Thoracic aorta (tissue), 2 donors: ENCODE measurements at regions not wholly inside any gene's neighbourhood (a gene's known extent, or its start where the extent isn't known, plus 50 kb on each side); places are given as distances from the start of the nearest gene placed in this dataset.

Experiments used
- ATAC-seq: fragments of 150-250 bp; one replicate; pipeline ENCODE4 v1.8.0; 2017; ENCODE audit warnings: low read depth; ENCODE audit not compliant: insufficient number of reproducible peaks, low FRiP score
- DNase-seq: peaks from one replicate; pipeline ENCODE4 v3.0.0-alpha.2; 2020; ENCODE audit warnings: low spot score
- H3K27ac ChIP-seq, 2 donors: fragments of 200-600 bp; sonication (generic); 1 replicate in 1 of 2; 2 replicates in 1 of 2; pipeline ENCODE4 v1.5.1; 2016; ENCODE audit warnings: mild to moderate bottlenecking in 2 of 2, moderate library complexity in 2 of 2
- H3K27me3 ChIP-seq: fragments of 200-600 bp; sonication (generic); replicated peaks from 2 replicates; pipeline ENCODE4 v1.6.0; 2016; ENCODE audit warnings: mild to moderate bottlenecking; ENCODE audit not compliant: insufficient read depth
- H3K36me3 ChIP-seq: fragments of 200-600 bp; sonication (generic); one replicate; pipeline ENCODE4 v1.5.1; 2016
- H3K4me1 ChIP-seq, 2 donors: fragments of 200-600 bp; sonication (generic); 1 replicate in 1 of 2; 2 replicates in 1 of 2; pipeline versions ENCODE4 v1.5.1 to v1.6.0; 2016; ENCODE audit warnings: low read depth in 2 of 2, mild to moderate bottlenecking in 1 of 2; ENCODE audit not compliant: control insufficient read depth in 1 of 2
- H3K4me3 ChIP-seq: fragments of 200-600 bp; sonication (generic); 2 replicates; pipeline ENCODE4 v1.5.1; 2016; ENCODE audit warnings: mild to moderate bottlenecking
- H3K9me3 ChIP-seq: fragments of 200-600 bp; sonication (generic); 2 replicates; pipeline ENCODE4 v1.5.1; 2016
- CTCF ChIP-seq: fragments of 200-600 bp; sonication (generic); IDR thresholded peaks from one replicate; pipeline ENCODE4 v1.5.1; 2019; ENCODE audit warnings: antibody characterized with exemption

GRCh38 chr1:221911714-221912113 lies 169.8 kb upstream of the DUSP10 start:
- no peak overlapping the region for H3K27ac ChIP-seq
- H3K9me3 ChIP-seq, result no peaks in the 10 kb centered on the region
- no peak overlapping the region for H3K4me3 ChIP-seq
- no peaks in the 10 kb centered on the region for H3K36me3 ChIP-seq
- no peaks in the 10 kb centered on the region for H3K4me1 ChIP-seq
- ATAC-seq, result no peak
- TF ChIP-seq CTCF, result no peak
- DNase-seq, result no peak
- no peaks in the 10 kb centered on the region for H3K27me3 ChIP-seq

GRCh38 chr1:221910222-221910621 lies 168.3 kb upstream of the DUSP10 start:
- Histone ChIP-seq H3K9me3 (no peaks in the 10 kb centered on the region), H3K27me3 (no peaks in the 10 kb centered on the region), H3K4me3 (no peak overlapping the region), H3K36me3 (no peaks in the 10 kb centered on the region), H3K27ac (no peak overlapping the region), H3K4me1 (no peaks in the 10 kb centered on the region)
- TF ChIP-seq CTCF, result no peak
- ATAC-seq (no peak), DNase-seq (no peak)

GRCh38 chr1:221908573-221908972 lies 166.7 kb upstream of the DUSP10 start:
- H3K27me3 ChIP-seq, result no peaks in the 10 kb centered on the region
- no peaks in the 10 kb centered on the region for H3K4me1 ChIP-seq
- H3K4me3 ChIP-seq, result no peak overlapping the region
- DNase-seq (no peak), ATAC-seq (no peak)
- no peak for TF ChIP-seq CTCF
- H3K9me3 ChIP-seq, result no peaks in the 10 kb centered on the region
- H3K27ac ChIP-seq, result no peak overlapping the region
- H3K36me3 ChIP-seq, result no peaks in the 10 kb centered on the region

- DNase-seq (no peak), ATAC-seq (no peak)
- TF ChIP-seq CTCF, result no peak
- Histone ChIP-seq H3K9me3 (no peaks in the 10 kb centered on the region), H3K36me3 (no peaks in the 10 kb centered on the region), H3K4me3 (no peak overlapping the region), H3K27me3 (no peaks in the 10 kb centered on the region), H3K4me1 (no peaks in the 10 kb centered on the region), H3K27ac (no peak overlapping the region)
These were observed 165.5 kb upstream of the DUSP10 start for GRCh38 chr1:221907166-221907932.

- DNase-seq, result no peak
- Histone ChIP-seq H3K27ac (no peak overlapping the region), H3K36me3 (no peaks in the 10 kb centered on the region), H3K4me1 (no peaks in the 10 kb centered on the region), H3K9me3 (no peaks in the 10 kb centered on the region), H3K27me3 (no peaks in the 10 kb centered on the region), H3K4me3 (no peak overlapping the region)
- no peak for ATAC-seq
- TF ChIP-seq CTCF, result no peak
These were observed 163.9 kb upstream of the DUSP10 start for GRCh38 chr1:221905802-221906201.
